GM20000 (cell line): ENCODE measurements at regions not wholly inside any gene's neighbourhood (a gene's known extent, or its start where the extent isn't known, plus 50 kb on each side); places are given as distances from the start of the nearest gene placed in this dataset.

ENCODE experiments used
- DNase-seq: peaks from one replicate; pipeline ENCODE4 v3.0.0; 2012; ENCODE audit warnings: low spot score
- CTCF ChIP-seq: IDR thresholded peaks from 2 replicates; pipeline ENCODE4 v1.5.1; 2012; ENCODE audit warnings: mild to moderate bottlenecking, control low read depth; ENCODE audit errors: extremely low read depth, missing control alignments

- no peak for TF ChIP-seq CTCF
- DNase-seq, result no peak
Observed at GRCh38 chr4:165763640-165764039, 109.4 kb upstream of the TLL1 start.

- no peak for DNase-seq
- TF ChIP-seq CTCF, result no peak
Observed at GRCh38 chr4:165765053-165765452, 108.0 kb upstream of the TLL1 start.

- TF ChIP-seq CTCF, result no peak
- DNase-seq, result no peak
Observed at GRCh38 chr4:165766018-165766417, 107.0 kb upstream of the TLL1 start.

DNA sequence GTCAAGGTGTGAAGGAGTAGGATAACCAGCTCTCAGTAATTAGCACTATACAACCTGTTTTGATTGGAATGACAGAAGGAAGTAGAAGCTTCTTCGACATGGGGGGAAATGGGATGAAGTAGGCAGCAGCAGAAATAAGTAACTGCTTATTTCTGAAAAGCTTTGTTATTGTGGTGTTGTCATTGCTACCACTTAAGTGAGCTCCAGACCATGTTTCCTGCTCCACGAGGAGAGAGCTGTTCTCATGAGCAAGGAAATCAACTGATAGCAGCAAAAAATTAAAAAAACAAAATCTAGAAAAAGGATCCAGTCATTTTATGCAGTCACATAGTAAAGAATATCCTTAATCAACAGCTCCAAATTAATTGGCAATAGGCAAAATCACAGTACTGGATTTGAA, 106.1 kb upstream of the TLL1 start:
- no peak for TF ChIP-seq CTCF
- no peak for DNase-seq

- DNase-seq, result no peak
- TF ChIP-seq CTCF, result no peak
Observed at GRCh38 chr4:165767671-165768070, 105.4 kb upstream of the TLL1 start.

- TF ChIP-seq CTCF, result no peak
- DNase-seq, result no peak
Observed at GRCh38 chr4:165768281-165768680, 104.8 kb upstream of the TLL1 start.

DNA sequence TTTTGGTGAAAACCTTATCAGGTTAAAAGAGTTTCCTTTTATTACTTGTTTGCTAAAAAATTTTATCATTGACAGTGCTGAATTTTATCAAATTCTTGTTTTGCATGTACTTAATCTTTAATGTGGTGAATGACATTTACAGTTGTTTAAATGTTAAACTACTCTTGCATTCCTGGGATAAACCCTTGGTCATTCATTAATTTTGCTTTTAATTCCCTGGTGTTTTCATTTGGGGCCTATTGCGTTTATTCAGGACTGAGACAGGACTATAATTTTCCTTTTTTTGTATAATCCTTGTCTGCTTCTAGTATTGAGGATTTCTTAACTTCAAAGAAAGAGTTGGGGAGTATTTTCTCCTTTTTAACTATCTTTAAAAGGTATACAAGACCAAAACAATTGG, 98.7 kb upstream of the TLL1 start:
- no peak for DNase-seq
- no peak for TF ChIP-seq CTCF
